GM18505 (cell line): ENCODE measurements at regions not wholly inside any gene's neighbourhood (a gene's known extent, or its start where the extent isn't known, plus 50 kb on each side); places are given as distances from the start of the nearest gene placed in this dataset.
"Not testable (repeated sequence)": the region's sequence is repeated elsewhere in the genome, so short reads cannot be mapped to it uniquely, and the experiment has no call there.

Source experiments
- ATAC-seq: cut with Tn5 transposase; IDR thresholded peaks from one replicate; pipeline ENCODE4 v1.9.1; 2021; ENCODE audit not compliant: unreplicated experiment
- POLR2A ChIP-seq: IDR thresholded peaks from 4 replicates; pipeline ENCODE4 v1.6.1; 2011; ENCODE audit warnings: borderline replicate concordance; ENCODE audit not compliant: insufficient read depth, insufficient read length; ENCODE audit errors: extremely low read depth

DNA sequence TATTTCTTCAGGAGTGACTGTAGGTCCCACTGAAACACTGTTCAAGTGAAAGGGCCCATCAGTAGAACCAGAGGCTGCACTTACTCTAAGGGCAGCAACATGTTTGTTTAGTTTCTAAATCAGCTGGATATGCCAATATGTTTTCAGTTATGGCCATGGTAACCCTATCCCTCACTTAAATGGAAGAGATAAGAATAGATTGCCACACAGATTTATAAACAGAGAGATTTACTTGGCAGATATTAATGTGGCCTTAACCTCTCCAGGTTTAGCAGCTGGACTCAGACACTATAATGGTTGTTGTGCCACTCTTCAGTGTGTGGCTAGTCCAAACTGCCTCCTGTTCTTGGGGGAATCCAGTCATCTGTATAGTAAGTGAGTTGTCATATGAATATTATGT lies 354.1 kb downstream of the TEX13C start:
- ATAC-seq, result no peak
- no peak for TF ChIP-seq POLR2A

DNA sequence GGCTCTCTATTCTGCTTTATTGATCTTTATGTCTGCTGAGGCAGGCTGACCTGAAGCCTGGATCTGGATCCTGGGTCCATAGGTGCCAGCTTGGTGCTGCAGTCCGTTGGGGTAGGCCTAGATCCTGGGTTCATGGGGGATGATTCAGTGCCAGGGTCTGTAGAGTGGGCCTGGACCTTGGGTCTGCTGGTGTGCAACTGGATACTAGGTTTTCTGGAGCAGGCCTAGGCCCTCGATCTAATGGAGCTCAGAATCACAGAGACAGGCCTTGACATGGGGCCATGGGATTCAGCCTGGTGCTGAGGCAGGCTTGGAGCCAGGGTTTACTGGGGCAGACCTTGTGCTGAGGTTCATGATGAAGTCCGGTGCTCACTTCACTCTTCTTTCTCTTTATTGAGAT lies 358.6 kb downstream of the TEX13C start:
- TF ChIP-seq POLR2A, result no peak
- no peak for ATAC-seq

GRCh38 chrX:125680366-125680765 lies 360.7 kb downstream of the TEX13C start:
- no peak for TF ChIP-seq POLR2A

GRCh38 chrX:125681058-125681457 lies 361.4 kb downstream of the TEX13C start:
- peak; percentile 30 for ATAC-seq
- no peak for TF ChIP-seq POLR2A

More at GRCh38 chrX:125680366-125680765, 360.7 kb downstream of the TEX13C start:
- no peak for ATAC-seq

GRCh38 chrX:125681507-125681906 lies 361.8 kb downstream of the TEX13C start:
- ATAC-seq, result peak; percentile 74
- no peak for TF ChIP-seq POLR2A

- ATAC-seq, result not testable (repeated sequence)
These were observed 370.9 kb downstream of the TEX13C start for GRCh38 chrX:125690522-125690921.

GRCh38 chrX:125694171-125694570 lies 374.5 kb downstream of the TEX13C start:
- TF ChIP-seq POLR2A, result no peak
- ATAC-seq, result no peak

- ATAC-seq, result no peak
- TF ChIP-seq POLR2A, result no peak
These were observed 389.4 kb downstream of the TEX13C start for GRCh38 chrX:125709074-125709473.

DNA sequence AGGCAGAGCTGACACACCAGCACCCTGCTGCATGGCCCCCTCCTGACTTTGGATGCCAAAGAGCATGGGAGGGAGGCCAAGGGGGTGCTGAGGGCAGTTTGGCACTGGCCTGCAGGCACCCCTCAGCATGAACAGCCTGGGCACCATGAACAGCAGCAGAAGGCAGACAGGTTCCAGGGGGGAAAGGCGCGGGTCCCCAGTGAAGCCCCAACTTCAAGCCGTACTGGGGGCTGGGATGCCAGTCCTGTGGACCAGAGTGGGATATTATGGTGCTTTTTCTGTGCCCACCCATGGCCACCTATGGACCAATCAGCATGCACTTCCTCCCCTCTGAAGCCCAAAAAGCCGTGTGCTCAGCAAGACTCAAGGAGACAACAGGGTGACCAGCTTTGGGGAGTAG lies 389.9 kb downstream of the TEX13C start:
- no peak for ATAC-seq
- no peak for TF ChIP-seq POLR2A

GRCh38 chrX:125710403-125711062 lies 390.9 kb downstream of the TEX13C start:
- TF ChIP-seq POLR2A, result no peak
- ATAC-seq, result no peak

DNA sequence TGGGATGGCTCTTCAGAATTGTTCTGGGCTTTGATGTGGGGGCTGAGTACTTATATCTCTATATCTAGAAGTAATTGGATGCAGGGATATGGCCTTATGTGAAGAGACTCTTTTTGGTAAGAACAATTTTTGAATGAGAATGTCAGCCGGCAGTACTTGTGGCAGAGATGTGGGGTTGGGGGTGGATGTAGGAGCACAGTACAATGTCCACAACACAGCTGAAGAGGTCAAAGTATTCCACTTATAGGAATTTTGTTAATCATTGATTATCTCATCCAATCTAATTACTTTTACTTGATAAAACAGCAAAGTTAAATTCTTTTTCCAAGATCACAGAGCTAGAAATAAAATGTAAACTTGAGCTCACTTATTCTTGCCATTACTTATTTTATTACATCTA lies 391.4 kb downstream of the TEX13C start:
- ATAC-seq, result no peak
- TF ChIP-seq POLR2A, result no peak

DNA sequence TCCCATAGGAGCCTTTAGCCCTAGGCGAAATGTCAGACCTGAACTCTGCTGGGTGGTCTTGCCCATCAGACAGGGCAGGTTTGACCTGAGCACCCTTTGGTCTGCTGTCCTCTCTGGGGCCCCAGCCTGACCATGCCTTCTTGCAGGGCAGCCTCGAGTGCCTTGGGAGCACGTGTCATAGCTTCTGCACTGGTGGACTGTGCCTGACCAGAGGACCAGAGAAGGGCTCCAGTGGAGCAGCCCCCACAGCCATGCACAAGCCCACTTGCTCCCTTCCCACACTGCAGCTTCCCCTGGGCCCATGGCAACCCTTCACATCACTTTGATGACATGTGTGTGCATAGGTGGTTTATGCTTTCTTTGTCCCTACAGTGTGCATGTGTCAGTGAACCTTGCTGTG lies 394.0 kb downstream of the TEX13C start:
- TF ChIP-seq POLR2A, result no peak
- no peak for ATAC-seq

DNA sequence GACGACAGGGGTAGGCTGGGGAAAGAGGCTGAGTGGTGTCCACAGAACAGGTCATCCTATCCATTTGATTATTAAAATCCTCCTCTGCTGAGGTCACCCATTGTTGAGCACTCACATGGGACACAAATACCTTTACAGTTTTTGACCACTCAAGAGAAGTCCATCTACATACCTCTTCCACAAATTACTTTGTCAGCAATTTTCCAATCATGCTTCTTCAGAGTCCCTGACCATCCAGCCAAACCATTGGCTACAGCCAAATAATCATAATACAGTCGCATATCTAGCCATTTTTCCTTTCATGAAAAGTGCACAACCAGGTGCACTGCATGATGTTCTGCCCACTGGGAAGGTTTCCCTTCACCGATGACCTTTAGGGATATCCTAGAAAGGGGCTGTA lies 407.4 kb downstream of the TEX13C start:
- no peak for ATAC-seq
- no peak for TF ChIP-seq POLR2A

DNA sequence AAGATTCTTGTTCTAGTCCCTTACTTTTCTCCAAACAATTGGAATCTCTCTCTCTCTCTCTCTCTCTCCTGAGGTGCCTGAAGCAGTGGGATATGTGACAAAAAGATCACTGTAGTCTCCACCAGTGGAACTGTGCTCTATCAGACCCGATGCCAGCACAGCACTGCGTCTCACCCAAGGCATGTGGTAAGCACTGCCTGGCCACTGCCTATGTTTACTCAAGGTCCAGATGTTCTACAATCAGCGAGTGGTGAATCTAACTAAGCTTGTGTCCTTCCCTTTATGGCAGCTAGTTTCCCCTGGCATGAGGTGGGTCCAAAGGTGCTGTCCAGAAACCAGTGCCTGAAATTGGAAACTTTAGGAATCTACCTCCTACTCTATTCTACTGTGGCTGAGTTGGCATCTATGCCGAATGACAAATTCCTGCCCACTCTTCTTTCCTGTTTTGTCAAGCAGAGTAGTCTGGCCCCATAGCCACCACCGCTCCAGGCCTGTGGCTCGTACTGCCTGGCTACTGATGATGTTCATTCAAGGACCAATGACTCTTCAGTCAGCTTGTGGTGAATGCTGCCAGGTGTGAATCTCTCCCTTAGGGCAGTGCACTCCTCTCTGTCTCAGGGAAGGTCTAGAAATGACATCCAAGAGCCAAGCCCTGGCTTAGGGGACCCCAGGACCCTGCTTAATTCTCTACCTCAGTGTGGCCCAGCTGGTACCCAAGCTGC lies 416.5 kb downstream of the TEX13C start:
- ATAC-seq, result no peak
- TF ChIP-seq POLR2A, result no peak

- no peak for TF ChIP-seq POLR2A
These were observed 423.1 kb downstream of the TEX13C start for GRCh38 chrX:125742811-125743210.

DNA sequence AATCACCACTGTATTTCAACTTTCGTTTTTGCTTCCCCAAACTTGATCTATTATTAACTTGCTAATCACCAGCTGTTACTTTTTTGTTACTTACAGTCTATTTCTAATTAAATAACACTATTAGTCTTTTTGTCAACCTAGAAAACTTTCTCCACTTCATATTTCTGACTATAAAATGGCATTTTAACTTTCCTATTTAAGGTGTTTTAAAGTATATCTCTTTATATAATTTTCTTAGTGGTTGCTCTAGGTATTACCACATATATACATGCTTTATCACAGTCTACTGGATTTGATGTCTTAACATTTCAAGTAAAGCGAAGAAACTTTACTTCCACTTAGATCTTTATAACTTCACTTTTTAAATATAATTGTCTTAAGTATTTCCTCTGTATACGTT lies 421.2 kb downstream of the DCAF12L2 start:
- no peak for ATAC-seq
- no peak for TF ChIP-seq POLR2A

More at GRCh38 chrX:125742811-125743210, 423.1 kb downstream of the TEX13C start:
- no peak for ATAC-seq
